Neuronal stem cell (in vitro differentiated cells): ENCODE measurements at regions not wholly inside any gene's neighbourhood (a gene's known extent, or its start where the extent isn't known, plus 50 kb on each side); places are given as distances from the start of the nearest gene placed in this dataset.

Experiments
- DNase-seq: peaks from one replicate; pipeline ENCODE4 v3.0.0-alpha.2; 2013; ENCODE audit warnings: low spot score
- H2AFZ ChIP-seq: one replicate; pipeline ENCODE4 v1.6.1; 2013; ENCODE audit warnings: mild to moderate bottlenecking, low read length, inconsistent platforms
- H2AK5ac ChIP-seq: 2 replicates; pipeline ENCODE4 v1.6.1; 2013; ENCODE audit warnings: low read depth, mild to moderate bottlenecking, inconsistent platforms, low read length, moderate library complexity, mixed read lengths
- H2BK120ac ChIP-seq: 2 replicates; pipeline ENCODE4 v1.6.1; 2013; ENCODE audit warnings: low read depth, mild to moderate bottlenecking, inconsistent platforms, low read length, moderate library complexity, mixed read lengths
- H2BK12ac ChIP-seq: one replicate; pipeline ENCODE4 v1.6.1; 2013; ENCODE audit warnings: low read length, inconsistent platforms
- H2BK15ac ChIP-seq: 2 replicates; pipeline ENCODE4 v1.6.1; 2013; ENCODE audit warnings: mild to moderate bottlenecking, low read length, inconsistent platforms, mixed read lengths
- H2BK5ac ChIP-seq: one replicate; pipeline ENCODE4 v1.6.1; 2013; ENCODE audit warnings: inconsistent platforms, mild to moderate bottlenecking, low read length, moderate library complexity
- H3K14ac ChIP-seq: one replicate; pipeline ENCODE4 v1.6.1; 2013; ENCODE audit warnings: low read length, inconsistent platforms
- H3K18ac ChIP-seq: 2 replicates; pipeline ENCODE4 v1.6.1; 2013; ENCODE audit warnings: low read length, inconsistent platforms
- H3K23ac ChIP-seq: 2 replicates; pipeline ENCODE4 v1.6.1; 2013; ENCODE audit warnings: low read depth, mild to moderate bottlenecking, mixed read lengths, low read length, inconsistent platforms; ENCODE audit not compliant: poor library complexity
- H3K27ac ChIP-seq: replicated peaks from 3 replicates; pipeline ENCODE4 v1.5.1; 2013; ENCODE audit warnings: low read length, inconsistent platforms
- H3K27me3 ChIP-seq, 3 experiments: 2 replicates each; pipeline ENCODE4 v1.6.1; 2013; ENCODE audit warnings: low read length in 3 of 3, mild to moderate bottlenecking in 2 of 3, inconsistent platforms in 1 of 3, low read depth in 1 of 3, mixed read lengths in 1 of 3, moderate library complexity in 1 of 3; ENCODE audit not compliant: control insufficient read depth in 3 of 3, insufficient read depth in 3 of 3
- H3K36me3 ChIP-seq, 2 donors: replicated peaks in 1 of 2; 2 replicates each; pipeline ENCODE4 v1.6.1; 2013; ENCODE audit warnings: low read length in 2 of 2; ENCODE audit not compliant: control insufficient read depth in 2 of 2, insufficient read depth in 2 of 2
- H3K4ac ChIP-seq: 2 replicates; pipeline ENCODE4 v1.6.1; 2013; ENCODE audit warnings: inconsistent platforms, mild to moderate bottlenecking, low read length, moderate library complexity
- H3K4me1 ChIP-seq, 2 donors: 1 replicate in 1 of 2; 2 replicates in 1 of 2; pipeline ENCODE4 v1.6.1; 2013; ENCODE audit warnings: low read length in 2 of 2, low read depth in 1 of 2; ENCODE audit not compliant: control insufficient read depth in 2 of 2, insufficient read depth in 1 of 2
- H3K4me2 ChIP-seq: one replicate; pipeline ENCODE4 v1.6.1; 2013; ENCODE audit warnings: mild to moderate bottlenecking, low read length, inconsistent platforms; ENCODE audit not compliant: insufficient read depth, poor library complexity, severe bottlenecking
- H3K4me3 ChIP-seq, 2 donors: 2 replicates each; pipeline ENCODE4 v1.5.1; 2013; ENCODE audit warnings: low read length in 2 of 2, mild to moderate bottlenecking in 2 of 2, inconsistent platforms in 1 of 2, moderate library complexity in 1 of 2
- H3K79me1 ChIP-seq: one replicate; pipeline ENCODE4 v1.6.1; 2013; ENCODE audit warnings: low read depth, mild to moderate bottlenecking, inconsistent platforms, low read length, moderate library complexity
- H3K9ac ChIP-seq: one replicate; pipeline ENCODE4 v1.6.1; 2013; ENCODE audit warnings: mild to moderate bottlenecking, low read depth, low read length, inconsistent platforms; ENCODE audit not compliant: poor library complexity
- H3K9me3 ChIP-seq, 2 donors: replicated peaks in 1 of 2; 2 replicates each; pipeline versions ENCODE3 to v1.6.1; 2013; ENCODE audit warnings: low read length in 2 of 2, mild to moderate bottlenecking in 2 of 2, inconsistent platforms in 1 of 2, low read depth in 1 of 2, mixed read lengths in 1 of 2, moderate library complexity in 1 of 2; ENCODE audit not compliant: control insufficient read depth in 2 of 2, insufficient read depth in 1 of 2
- H4K8ac ChIP-seq: one replicate; pipeline ENCODE4 v1.6.1; 2013; ENCODE audit warnings: low read depth, mild to moderate bottlenecking, inconsistent platforms, low read length, moderate library complexity
- H4K91ac ChIP-seq: one replicate; pipeline ENCODE4 v1.6.1; 2013; ENCODE audit warnings: low read length, low read depth, mild to moderate bottlenecking, inconsistent platforms; ENCODE audit not compliant: poor library complexity
- WGBS, 2 donors: extraction: QIAGEN DNeasy Blood & Tissue Kit; methylation state at CpG; one replicate each; pipeline ENCODE4 v1.1.7; 2013; ENCODE audit warnings: missing lambda C conversion rate in 2 of 2, mixed read lengths in 1 of 2; ENCODE audit not compliant: insufficient read length in 2 of 2, insufficient replicate concordance in 1 of 2; ENCODE audit errors: extremely low coverage in 2 of 2; 5-methylcytosine and 5-hydroxymethylcytosine counted together

DNA sequence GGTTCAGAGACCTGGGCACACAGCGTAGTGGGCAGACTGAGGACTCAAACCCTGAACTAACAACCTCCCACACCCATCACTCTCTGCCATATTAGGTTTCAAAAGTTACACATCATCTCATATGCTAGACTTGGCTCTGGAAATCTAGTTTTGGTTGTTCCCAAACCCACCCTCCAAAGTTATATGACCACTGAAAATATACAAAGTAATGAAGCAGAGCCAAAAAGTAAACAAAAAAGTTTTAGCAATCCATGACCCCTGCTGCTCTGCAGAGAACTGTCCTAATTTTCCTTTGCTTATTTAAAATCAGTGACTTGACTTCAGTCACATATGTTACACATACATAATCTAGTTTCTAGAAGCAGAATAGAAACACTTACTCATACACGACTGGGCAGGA is 155.6 kb upstream of the TAS2R1 start:
- Histone ChIP-seq H3K27me3 (no peaks in the 10 kb centered on the region), H2BK120ac (no peak overlapping the region)
- DNase-seq, result no peak

DNA sequence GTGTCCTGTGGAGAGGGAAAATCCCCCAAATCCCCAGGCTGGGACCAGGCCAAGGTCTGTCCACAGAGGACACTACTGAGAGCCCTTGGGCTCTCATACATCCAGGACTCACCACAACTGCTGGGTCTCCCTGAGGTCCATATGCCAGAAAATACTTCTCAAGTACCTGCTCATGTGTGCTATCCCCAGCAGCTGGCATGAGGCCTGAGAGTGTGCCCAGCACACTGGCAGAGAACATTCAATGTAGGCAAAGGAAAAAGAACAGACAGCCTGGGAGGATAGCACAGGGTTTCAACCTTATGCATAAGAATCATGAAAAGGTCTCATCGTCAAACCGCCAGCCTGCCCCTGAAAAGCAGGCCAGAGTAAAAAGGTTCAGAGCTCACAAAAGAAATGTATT is 154.1 kb upstream of the TAS2R1 start:
- Histone ChIP-seq H3K4me3 (no peak overlapping the region), H2AFZ (no peak overlapping the region), H3K79me1 (no peaks in the 10 kb centered on the region), H3K9me3 (no peaks in the 10 kb centered on the region), H3K4me1 (peaks cover 0 to 4% of the 10 kb centered on the region in 2 donors), H4K8ac (no peak overlapping the region), H4K91ac (no peak overlapping the region), H3K18ac (no peak overlapping the region), H3K36me3 (no peaks in the 10 kb centered on the region), H3K9ac (no peak overlapping the region), H2AK5ac (no peak overlapping the region), H2BK15ac (no peak overlapping the region), H3K23ac (no peak overlapping the region), H2BK5ac (no peak overlapping the region), H3K27me3 (no peaks in the 10 kb centered on the region), H2BK120ac (no peak overlapping the region), H2BK12ac (no peak overlapping the region), H3K14ac (no peak overlapping the region), H3K4me2 (no peak overlapping the region), H3K27ac (no peak overlapping the region), H3K4ac (no peak overlapping the region)
- DNase-seq, result no peak
- WGBS, 2 donors, result no CpG with 5 or more reads among the region's 2 CpGs

More for the DNA sequence above, 155.6 kb upstream of the TAS2R1 start:
- Histone ChIP-seq H4K8ac (no peak overlapping the region), H3K4me3 (no peak overlapping the region), H3K14ac (no peak overlapping the region), H3K18ac (no peak overlapping the region), H2BK12ac (no peak overlapping the region), H3K4ac (no peak overlapping the region), H3K27ac (no peak overlapping the region), H2BK15ac (no peak overlapping the region), H2AK5ac (no peak overlapping the region), H3K23ac (no peak overlapping the region), H3K4me2 (no peak overlapping the region), H2AFZ (no peak overlapping the region), H3K79me1 (no peaks in the 10 kb centered on the region), H3K36me3 (no peaks in the 10 kb centered on the region), H3K4me1 (peaks cover 0 to 4% of the 10 kb centered on the region in 2 donors), H3K9ac (no peak overlapping the region), H3K9me3 (no peaks in the 10 kb centered on the region), H2BK5ac (no peak overlapping the region), H4K91ac (no peak overlapping the region)
- no CpG with 5 or more reads among the region's 2 CpGs for WGBS, 2 donors

DNA sequence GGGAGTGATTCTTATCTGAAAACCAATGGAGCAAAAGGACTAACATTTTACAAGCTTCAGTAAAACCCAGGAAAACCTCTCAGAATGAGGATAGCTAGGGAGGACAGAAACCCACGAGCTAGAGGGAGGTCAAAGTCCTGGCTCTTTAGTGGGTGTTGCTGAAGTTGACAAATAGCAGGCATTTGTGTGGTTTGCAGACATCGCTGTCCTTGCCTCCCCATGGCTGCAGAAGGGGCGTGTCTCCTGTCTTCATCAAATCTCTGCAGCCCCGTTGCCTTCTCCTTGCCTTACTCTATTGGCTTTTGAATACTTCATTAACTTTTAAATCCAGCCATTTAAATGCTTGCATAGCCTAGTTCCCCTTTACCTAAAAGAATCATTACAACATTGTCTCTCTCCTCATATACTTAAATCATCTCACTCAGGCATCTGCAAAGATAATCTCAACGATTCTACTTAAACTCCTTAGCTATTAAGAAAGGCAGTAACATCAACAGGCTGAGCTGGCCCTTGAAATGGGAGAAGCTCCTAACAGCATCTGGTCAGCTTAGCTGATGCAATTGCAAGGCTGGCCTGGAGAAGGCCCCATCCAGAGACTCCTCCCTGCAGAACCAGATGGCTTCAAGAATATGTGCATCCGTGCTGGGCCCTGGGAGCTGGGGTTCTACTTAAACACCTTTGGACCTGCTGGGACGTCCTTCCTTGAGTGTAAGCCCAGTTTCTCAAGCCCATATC is 152.8 kb upstream of the TAS2R1 start:
- no peaks in the 10 kb centered on the region for H3K9me3 ChIP-seq
- no peak overlapping the region for H2BK15ac ChIP-seq
- H3K18ac ChIP-seq, result no peak overlapping the region
- H3K14ac ChIP-seq, result no peak overlapping the region
- DNase-seq, result no peak
- no peaks in the 10 kb centered on the region for H3K79me1 ChIP-seq
- H3K4me3 ChIP-seq, result no peak overlapping the region
- no peak overlapping the region for H3K27ac ChIP-seq
- no peak overlapping the region for H4K8ac ChIP-seq
- no peak overlapping the region for H3K4me2 ChIP-seq
- WGBS, 2 donors, result no CpG with 5 or more reads among the region's 7 CpGs
- H2BK5ac ChIP-seq, result no peak overlapping the region
- no peak overlapping the region for H2BK12ac ChIP-seq
- no peak overlapping the region for H4K91ac ChIP-seq
- no peak overlapping the region for H3K23ac ChIP-seq
- no peak overlapping the region for H2AK5ac ChIP-seq
- H3K36me3 ChIP-seq, result no peaks in the 10 kb centered on the region
- H3K4me1 ChIP-seq, result peaks cover 0 to 2% of the 10 kb centered on the region in 2 donors
- no peak overlapping the region for H3K9ac ChIP-seq
- H3K27me3 ChIP-seq, result no peaks in the 10 kb centered on the region
- no peak overlapping the region for H3K4ac ChIP-seq
- H2AFZ ChIP-seq, result no peak overlapping the region
- H2BK120ac ChIP-seq, result no peak overlapping the region

DNA sequence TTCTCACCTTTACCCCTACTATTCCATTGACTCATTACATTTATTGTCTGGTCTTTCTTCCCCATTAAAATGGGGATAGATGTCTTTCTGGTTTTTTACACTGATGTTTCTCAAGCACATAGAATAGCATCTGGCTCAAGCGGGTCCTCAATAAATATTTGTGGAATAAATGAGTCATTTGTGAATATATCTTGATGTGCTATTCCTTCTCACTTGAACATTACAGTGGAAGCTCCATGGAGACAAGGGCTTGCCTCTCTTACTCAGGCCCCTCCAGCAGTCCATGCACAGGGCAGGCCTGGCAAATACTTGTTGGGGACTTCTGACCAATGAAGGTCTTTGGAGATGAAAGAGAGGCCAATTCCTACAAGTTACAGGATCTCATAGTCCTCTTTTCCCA is 151.7 kb upstream of the TAS2R1 start:
- H3K14ac ChIP-seq, result no peak overlapping the region
- H2AFZ ChIP-seq, result no peak overlapping the region
- no CpG with 5 or more reads among the region's 1 CpG for WGBS, 2 donors
- no peak overlapping the region for H3K27ac ChIP-seq
- no peak overlapping the region for H4K91ac ChIP-seq
- H2BK5ac ChIP-seq, result no peak overlapping the region
- no peaks in the 10 kb centered on the region for H3K36me3 ChIP-seq
- H4K8ac ChIP-seq, result no peak overlapping the region
- no peaks in the 10 kb centered on the region for H3K27me3 ChIP-seq
- H3K4me1 ChIP-seq, result peaks cover 0 to 2% of the 10 kb centered on the region in 2 donors
- H2BK15ac ChIP-seq, result no peak overlapping the region
- no peak overlapping the region for H3K9ac ChIP-seq
- H3K4ac ChIP-seq, result no peak overlapping the region
- H3K79me1 ChIP-seq, result no peaks in the 10 kb centered on the region
- H3K18ac ChIP-seq, result no peak overlapping the region
- no peak overlapping the region for H3K4me2 ChIP-seq
- H3K23ac ChIP-seq, result no peak overlapping the region
- no peak overlapping the region for H2AK5ac ChIP-seq
- no peak overlapping the region for H2BK12ac ChIP-seq
- H2BK120ac ChIP-seq, result no peak overlapping the region
- H3K4me3 ChIP-seq, result no peak overlapping the region
- H3K9me3 ChIP-seq, result no peaks in the 10 kb centered on the region
- DNase-seq, result no peak
